GM12878 (cell line): ENCODE measurements at regions not wholly inside any gene's neighbourhood (a gene's known extent, or its start where the extent isn't known, plus 50 kb on each side); places are given as distances from the start of the nearest gene placed in this dataset.

Source experiments
- ATF2 ChIP-seq: IDR thresholded peaks from 2 replicates; pipeline ENCODE4 v1.6.1; 2012; ENCODE audit warnings: low read length, inconsistent platforms
- CHD4 ChIP-seq: fragments of 200-600 bp; sonication (generic); IDR thresholded peaks from 2 replicates; pipeline ENCODE4 v1.6.1; 2016; ENCODE audit warnings: mild to moderate bottlenecking
- CREB1 ChIP-seq: IDR thresholded peaks from 2 replicates; pipeline ENCODE4 v1.6.1; 2012; ENCODE audit warnings: low read depth, mild to moderate bottlenecking, inconsistent platforms
- FOXK2 ChIP-seq: fragments of 450-650 bp; IDR thresholded peaks from 2 replicates; pipeline ENCODE4 v1.6.1; 2017; ENCODE audit warnings: mild to moderate bottlenecking, moderate library complexity
- MAX ChIP-seq: IDR thresholded peaks from 2 replicates; pipeline ENCODE4 v1.6.1; 2012; ENCODE audit warnings: low read depth, low read length, improper control_type of control experiment
- NFIC ChIP-seq: IDR thresholded peaks from 2 replicates; pipeline ENCODE4 v1.6.1; 2012; ENCODE audit warnings: low read depth, mild to moderate bottlenecking, inconsistent platforms, low read length, moderate library complexity
- POLR2A ChIP-seq: IDR thresholded peaks from 2 replicates; pipeline ENCODE4 v1.6.1; 2011; ENCODE audit warnings: low read depth, mild to moderate bottlenecking, low read length
- RAD21 ChIP-seq: IDR thresholded peaks from 2 replicates; pipeline ENCODE4 v1.6.1; 2011; ENCODE audit warnings: mild to moderate bottlenecking, low read depth, low read length, moderate library complexity; ENCODE audit not compliant: insufficient read depth
- RB1 ChIP-seq: fragments of 450-650 bp; formaldehyde crosslinking; IDR thresholded peaks from 2 replicates; pipeline ENCODE4 v1.6.1; 2017; ENCODE audit warnings: mild to moderate bottlenecking, borderline replicate concordance
- ZBTB40 ChIP-seq: fragments of 450-650 bp; IDR thresholded peaks from 2 replicates; pipeline ENCODE4 v1.6.1; 2016; ENCODE audit warnings: mild to moderate bottlenecking, moderate library complexity, borderline replicate concordance
- ZNF24 ChIP-seq: fragments of 450-650 bp; IDR thresholded peaks from 2 replicates; pipeline ENCODE4 v1.6.1; 2017; ENCODE audit warnings: antibody characterized with exemption, mild to moderate bottlenecking
- TF ChIP-seq, protein P1 (sequence below): IDR thresholded peaks from 2 replicates; pipeline ENCODE4 v1.6.1; 2012; ENCODE audit warnings: mild to moderate bottlenecking, low read depth, low read length
- TF ChIP-seq, protein P2 (sequence below): IDR thresholded peaks from 2 replicates; pipeline ENCODE4 v1.6.1; 2011; ENCODE audit warnings: low read depth, low read length, improper control_type of control experiment, borderline replicate concordance
- TF ChIP-seq, protein P3 (sequence below), 3 experiments: IDR thresholded peaks in 2 of 3; conservative IDR thresholded peaks in 1 of 3; 2 replicates each; pipeline ENCODE4 v1.5.1; 2011; ENCODE audit warnings: low read depth in 3 of 3, low read length in 3 of 3, mild to moderate bottlenecking in 3 of 3, control low read depth in 2 of 3, moderate library complexity in 2 of 3, inconsistent platforms in 1 of 3, mixed read lengths in 1 of 3; ENCODE audit not compliant: control insufficient read depth in 2 of 3, insufficient read depth in 1 of 3; ENCODE audit errors: extremely low read depth in 1 of 3

DNA sequence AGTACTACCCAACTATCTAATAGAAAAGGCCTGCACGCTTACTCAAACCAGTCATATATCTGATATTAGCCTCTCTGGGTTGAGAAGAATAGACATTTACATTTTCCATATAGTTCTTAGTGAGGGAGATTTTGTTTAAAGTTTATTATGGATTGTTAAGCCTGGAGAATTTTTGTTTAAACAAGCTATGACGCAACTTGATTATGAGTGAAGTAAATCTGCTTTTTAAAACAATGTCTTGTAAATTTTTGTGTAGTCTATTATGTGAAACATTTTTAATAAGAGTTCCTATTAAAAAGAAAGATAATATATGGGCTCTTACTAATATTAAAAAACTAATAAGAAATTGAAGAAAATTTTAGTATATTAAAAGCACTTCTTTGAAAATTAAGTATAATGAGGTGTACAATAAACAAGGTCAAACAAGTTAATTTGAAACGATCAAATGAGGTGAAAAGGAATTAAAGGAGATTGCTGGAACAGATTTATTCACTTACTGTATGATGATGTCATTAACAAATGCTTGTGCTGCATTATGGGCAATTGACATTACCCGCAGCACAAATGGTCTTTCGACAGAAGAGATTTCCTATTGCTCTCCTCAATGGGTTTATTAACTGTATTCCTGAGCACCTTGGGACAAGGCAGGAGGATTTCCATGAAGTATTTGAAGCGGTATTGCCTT is 229.2 kb upstream of the SMIM21 start:
- TF ChIP-seq POLR2A (no peak), FOXK2 (no peak), ZBTB40 (no peak), NFIC (no peak), RAD21 (no peak), CHD4 (no peak), MAX (no peak), CREB1 (no peak), ATF2 (no peak), RB1 (no peak), ZNF24 (no peak)
- TF ChIP-seq, protein P1, sequence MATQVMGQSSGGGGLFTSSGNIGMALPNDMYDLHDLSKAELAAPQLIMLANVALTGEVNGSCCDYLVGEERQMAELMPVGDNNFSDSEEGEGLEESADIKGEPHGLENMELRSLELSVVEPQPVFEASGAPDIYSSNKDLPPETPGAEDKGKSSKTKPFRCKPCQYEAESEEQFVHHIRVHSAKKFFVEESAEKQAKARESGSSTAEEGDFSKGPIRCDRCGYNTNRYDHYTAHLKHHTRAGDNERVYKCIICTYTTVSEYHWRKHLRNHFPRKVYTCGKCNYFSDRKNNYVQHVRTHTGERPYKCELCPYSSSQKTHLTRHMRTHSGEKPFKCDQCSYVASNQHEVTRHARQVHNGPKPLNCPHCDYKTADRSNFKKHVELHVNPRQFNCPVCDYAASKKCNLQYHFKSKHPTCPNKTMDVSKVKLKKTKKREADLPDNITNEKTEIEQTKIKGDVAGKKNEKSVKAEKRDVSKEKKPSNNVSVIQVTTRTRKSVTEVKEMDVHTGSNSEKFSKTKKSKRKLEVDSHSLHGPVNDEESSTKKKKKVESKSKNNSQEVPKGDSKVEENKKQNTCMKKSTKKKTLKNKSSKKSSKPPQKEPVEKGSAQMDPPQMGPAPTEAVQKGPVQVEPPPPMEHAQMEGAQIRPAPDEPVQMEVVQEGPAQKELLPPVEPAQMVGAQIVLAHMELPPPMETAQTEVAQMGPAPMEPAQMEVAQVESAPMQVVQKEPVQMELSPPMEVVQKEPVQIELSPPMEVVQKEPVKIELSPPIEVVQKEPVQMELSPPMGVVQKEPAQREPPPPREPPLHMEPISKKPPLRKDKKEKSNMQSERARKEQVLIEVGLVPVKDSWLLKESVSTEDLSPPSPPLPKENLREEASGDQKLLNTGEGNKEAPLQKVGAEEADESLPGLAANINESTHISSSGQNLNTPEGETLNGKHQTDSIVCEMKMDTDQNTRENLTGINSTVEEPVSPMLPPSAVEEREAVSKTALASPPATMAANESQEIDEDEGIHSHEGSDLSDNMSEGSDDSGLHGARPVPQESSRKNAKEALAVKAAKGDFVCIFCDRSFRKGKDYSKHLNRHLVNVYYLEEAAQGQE = no peak
- TF ChIP-seq, protein P2, sequence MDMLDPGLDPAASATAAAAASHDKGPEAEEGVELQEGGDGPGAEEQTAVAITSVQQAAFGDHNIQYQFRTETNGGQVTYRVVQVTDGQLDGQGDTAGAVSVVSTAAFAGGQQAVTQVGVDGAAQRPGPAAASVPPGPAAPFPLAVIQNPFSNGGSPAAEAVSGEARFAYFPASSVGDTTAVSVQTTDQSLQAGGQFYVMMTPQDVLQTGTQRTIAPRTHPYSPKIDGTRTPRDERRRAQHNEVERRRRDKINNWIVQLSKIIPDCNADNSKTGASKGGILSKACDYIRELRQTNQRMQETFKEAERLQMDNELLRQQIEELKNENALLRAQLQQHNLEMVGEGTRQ = no peak
- TF ChIP-seq, protein P3, sequence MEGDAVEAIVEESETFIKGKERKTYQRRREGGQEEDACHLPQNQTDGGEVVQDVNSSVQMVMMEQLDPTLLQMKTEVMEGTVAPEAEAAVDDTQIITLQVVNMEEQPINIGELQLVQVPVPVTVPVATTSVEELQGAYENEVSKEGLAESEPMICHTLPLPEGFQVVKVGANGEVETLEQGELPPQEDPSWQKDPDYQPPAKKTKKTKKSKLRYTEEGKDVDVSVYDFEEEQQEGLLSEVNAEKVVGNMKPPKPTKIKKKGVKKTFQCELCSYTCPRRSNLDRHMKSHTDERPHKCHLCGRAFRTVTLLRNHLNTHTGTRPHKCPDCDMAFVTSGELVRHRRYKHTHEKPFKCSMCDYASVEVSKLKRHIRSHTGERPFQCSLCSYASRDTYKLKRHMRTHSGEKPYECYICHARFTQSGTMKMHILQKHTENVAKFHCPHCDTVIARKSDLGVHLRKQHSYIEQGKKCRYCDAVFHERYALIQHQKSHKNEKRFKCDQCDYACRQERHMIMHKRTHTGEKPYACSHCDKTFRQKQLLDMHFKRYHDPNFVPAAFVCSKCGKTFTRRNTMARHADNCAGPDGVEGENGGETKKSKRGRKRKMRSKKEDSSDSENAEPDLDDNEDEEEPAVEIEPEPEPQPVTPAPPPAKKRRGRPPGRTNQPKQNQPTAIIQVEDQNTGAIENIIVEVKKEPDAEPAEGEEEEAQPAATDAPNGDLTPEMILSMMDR (IDR thresholded peaks at IDR 0.05 in 2 of 3, conservative IDR thresholded peaks at IDR 0.05 in 1 of 3; ENCODE audit: control insufficient read depth in 2 of 3, extremely low read depth in 1 of 3, insufficient read depth in 1 of 3, low read depth in 3 of 3, low read length in 3 of 3) = no peak
